H1 (cell line): ENCODE measurements at regions not wholly inside any gene's neighbourhood (a gene's known extent, or its start where the extent isn't known, plus 50 kb on each side); places are given as distances from the start of the nearest gene placed in this dataset.

ENCODE experiments used
- CTCF ChIA-PET: fragments of 300-600 bp; sonication (Branson Sonifier 250); formaldehyde crosslinking; loops from one replicate; lab custom pipeline; 2021; ENCODE audit not compliant: partially characterized antibody; lab: Charles Lee
- POLR2A ChIA-PET: fragments of 300-600 bp; sonication (Branson Sonifier 250); formaldehyde crosslinking; loops from one replicate; lab custom pipeline; 2021; ENCODE audit warnings: inconsistent platforms; ENCODE audit not compliant: partially characterized antibody; lab: Charles Lee
- DNase-seq, 2 experiments: peaks; one replicate each; pipeline versions ENCODE4 v3.0.0 to v3.0.0-alpha.2; 2010 to 2022; ENCODE audit warnings: low spot score in 2 of 2, low read depth in 1 of 2, mixed read lengths in 1 of 2
- FAIRE-seq: peaks from 2 replicates; lab custom pipeline; 2011; peaks lifted over from hg19 to GRCh38; lab: Jason Lieb, UNC
- H2AFZ ChIP-seq: 2 replicates; pipeline ENCODE4 v1.8.1; 2012; ENCODE audit warnings: low read length, inconsistent platforms
- H2AK5ac ChIP-seq: 2 replicates; pipeline ENCODE4 v1.6.1; 2013; ENCODE audit warnings: low read depth, low read length
- H2BK120ac ChIP-seq: replicated peaks from 2 replicates; pipeline ENCODE3; 2013; ENCODE audit warnings: low read depth, low read length, inconsistent platforms
- H2BK12ac ChIP-seq: 2 replicates; pipeline ENCODE4 v1.6.1; 2013; ENCODE audit warnings: low read depth, low read length
- H2BK15ac ChIP-seq: 2 replicates; pipeline ENCODE4 v1.6.1; 2013; ENCODE audit warnings: low read length
- H2BK20ac ChIP-seq: 2 replicates; pipeline ENCODE4 v1.6.1; 2013; ENCODE audit warnings: low read length
- H2BK5ac ChIP-seq: 2 replicates; pipeline ENCODE4 v1.6.1; 2013; ENCODE audit warnings: low read depth, low read length
- H3K14ac ChIP-seq: 2 replicates; pipeline ENCODE4 v1.6.1; 2013; ENCODE audit warnings: inconsistent platforms; ENCODE audit not compliant: insufficient read length
- H3K18ac ChIP-seq: 2 replicates; pipeline ENCODE4 v1.6.1; 2013; ENCODE audit warnings: low read length; ENCODE audit errors: extremely low read depth
- H3K23ac ChIP-seq: 2 replicates; pipeline ENCODE4 v1.6.1; 2013; ENCODE audit warnings: inconsistent platforms; ENCODE audit not compliant: insufficient read length
- H3K23me2 ChIP-seq: 2 replicates; pipeline ENCODE4 v1.6.1; 2013; ENCODE audit warnings: low read depth, low read length
- H3K27ac ChIP-seq: 2 replicates; pipeline ENCODE4 v1.6.1; 2011; ENCODE audit warnings: low read depth, low read length, inconsistent platforms
- H3K27me3 ChIP-seq, 4 experiments: replicated peaks in 1 of 4; 1 replicate in 1 of 4; 2 replicates in 3 of 4; pipeline versions ENCODE4 v1.6.1 to v1.8.1; 2011 to 2013; ENCODE audit warnings: low read length in 3 of 4, mild to moderate bottlenecking in 3 of 4, inconsistent platforms in 2 of 4, mixed read lengths in 2 of 4, moderate library complexity in 1 of 4; ENCODE audit not compliant: control insufficient read depth in 3 of 4, insufficient read depth in 3 of 4; ENCODE audit errors: extremely low read depth in 1 of 4
- H3K36me3 ChIP-seq, 4 experiments: 2 replicates each; pipeline versions ENCODE4 v1.6.1 to v1.8.1; 2011 to 2013; ENCODE audit warnings: mild to moderate bottlenecking in 4 of 4, low read length in 3 of 4, moderate library complexity in 2 of 4, control low read depth in 1 of 4, inconsistent platforms in 1 of 4; ENCODE audit not compliant: insufficient read depth in 4 of 4, control insufficient read depth in 2 of 4
- H3K4ac ChIP-seq: replicated peaks from 2 replicates; pipeline ENCODE3; 2013; ENCODE audit warnings: low read length, low read depth, mixed read lengths, inconsistent platforms; ENCODE audit not compliant: insufficient read length
- H3K4me1 ChIP-seq, 4 experiments: replicated peaks in 1 of 4; 1 replicate in 1 of 4; 2 replicates in 3 of 4; pipeline versions ENCODE4 v1.6.1 to v1.8.1; 2011 to 2013; ENCODE audit warnings: low read length in 3 of 4, inconsistent platforms in 2 of 4, mixed read lengths in 1 of 4; ENCODE audit not compliant: insufficient read depth in 4 of 4, control insufficient read depth in 3 of 4
- H3K4me2 ChIP-seq, 2 experiments: 2 replicates each; pipeline versions ENCODE4 v1.6.1 to v1.8.1; 2011 to 2013; ENCODE audit warnings: low read depth in 2 of 2, low read length in 2 of 2, control low read depth in 1 of 2, inconsistent platforms in 1 of 2, mild to moderate bottlenecking in 1 of 2; ENCODE audit not compliant: insufficient read depth in 1 of 2
- H3K4me3 ChIP-seq, 4 experiments: fragments of 200-600, 300-600 bp in 1 of 4; sonication (generic), shearing (Covaris generic), sonication (Bioruptor Twin) in 1 of 4; 2 replicates each; pipeline versions ENCODE4 v1.5.1 to v1.8.1; 2011 to 2016; ENCODE audit warnings: low read length in 4 of 4, low read depth in 3 of 4, control low read depth in 2 of 4, inconsistent platforms in 2 of 4, mild to moderate bottlenecking in 2 of 4, mixed read lengths in 1 of 4, moderate library complexity in 1 of 4; ENCODE audit not compliant: insufficient read depth in 2 of 4; ENCODE audit errors: extremely low read depth in 1 of 4
- H3K56ac ChIP-seq: replicated peaks from 2 replicates; pipeline ENCODE3; 2013; ENCODE audit warnings: low read depth, mild to moderate bottlenecking, mixed read lengths, low read length, inconsistent platforms; ENCODE audit not compliant: insufficient read length
- H3K79me1 ChIP-seq: 2 replicates; pipeline ENCODE4 v1.6.1; 2013; ENCODE audit warnings: low read depth, low read length, control low read depth
- H3K79me2 ChIP-seq, 2 experiments: 2 replicates each; pipeline versions ENCODE4 v1.6.1 to v1.8.1; 2012 to 2013; ENCODE audit warnings: low read length in 2 of 2, mild to moderate bottlenecking in 2 of 2, inconsistent platforms in 1 of 2; ENCODE audit not compliant: insufficient read depth in 2 of 2, control insufficient read depth in 1 of 2
- H3K9ac ChIP-seq, 4 experiments: replicated peaks in 1 of 4; 1 replicate in 1 of 4; 2 replicates in 3 of 4; pipeline versions ENCODE4 v1.6.1 to v1.8.1; 2011 to 2013; ENCODE audit warnings: low read depth in 3 of 4, low read length in 3 of 4, control low read depth in 2 of 4, mild to moderate bottlenecking in 2 of 4, moderate library complexity in 2 of 4, inconsistent platforms in 1 of 4; ENCODE audit errors: extremely low read depth in 1 of 4
- H3K9me3 ChIP-seq, 2 experiments: 2 replicates each; pipeline versions ENCODE4 v1.6.1 to v1.8.1; 2012 to 2013; ENCODE audit warnings: mild to moderate bottlenecking in 2 of 2, moderate library complexity in 2 of 2, control low read depth in 1 of 2, inconsistent platforms in 1 of 2, low read depth in 1 of 2, low read length in 1 of 2, mixed read lengths in 1 of 2; ENCODE audit not compliant: insufficient read depth in 2 of 2
- H4K20me1 ChIP-seq, 2 experiments: replicated peaks in 1 of 2; 2 replicates each; pipeline versions ENCODE3 to v1.8.1; 2011 to 2013; ENCODE audit warnings: inconsistent platforms in 2 of 2, low read length in 2 of 2, mild to moderate bottlenecking in 1 of 2; ENCODE audit not compliant: insufficient read depth in 2 of 2, control insufficient read depth in 1 of 2
- H4K5ac ChIP-seq: 2 replicates; pipeline ENCODE4 v1.6.1; 2013; ENCODE audit warnings: low read length, low read depth, mixed read lengths, inconsistent platforms; ENCODE audit not compliant: insufficient read length
- H4K8ac ChIP-seq: 2 replicates; pipeline ENCODE4 v1.8.0; 2013; ENCODE audit warnings: mild to moderate bottlenecking, moderate library complexity, low read length, inconsistent platforms; ENCODE audit not compliant: insufficient read depth; ENCODE audit errors: extremely low read depth
- H4K91ac ChIP-seq: replicated peaks from 2 replicates; pipeline ENCODE3; 2013; ENCODE audit warnings: low read length, mixed read lengths, inconsistent platforms; ENCODE audit not compliant: insufficient read length
- BRCA1 ChIP-seq: IDR thresholded peaks from 2 replicates; pipeline ENCODE4 v1.6.1; 2012; ENCODE audit warnings: low read depth, low read length, improper control_type of control experiment
- CHD2 ChIP-seq: IDR thresholded peaks from 2 replicates; pipeline ENCODE4 v1.6.1; 2012; ENCODE audit warnings: low read length, improper control_type of control experiment
- CTBP2 ChIP-seq: IDR thresholded peaks from 2 replicates; pipeline ENCODE4 v1.7.0; 2011; ENCODE audit warnings: borderline replicate concordance, mild to moderate bottlenecking, moderate library complexity, mixed read lengths, low read length; ENCODE audit not compliant: insufficient read depth, insufficient read length
- EGR1 ChIP-seq: IDR thresholded peaks from 2 replicates; pipeline ENCODE4 v1.6.1; 2011; ENCODE audit warnings: low read depth, low read length, borderline replicate concordance
- EP300 ChIP-seq, 2 experiments: IDR thresholded peaks; 1 replicate in 1 of 2; 2 replicates in 1 of 2; pipeline ENCODE4 v1.6.1; 2011 to 2012; ENCODE audit warnings: low read depth in 2 of 2, low read length in 2 of 2, mild to moderate bottlenecking in 2 of 2, borderline replicate concordance in 1 of 2, inconsistent platforms in 1 of 2, moderate library complexity in 1 of 2
- GTF2F1 ChIP-seq: IDR thresholded peaks from 2 replicates; pipeline ENCODE4 v1.6.1; 2012; ENCODE audit warnings: low read depth, low read length, improper control_type of control experiment, borderline replicate concordance
- KDM5A ChIP-seq: fragments of 200-600 bp; IDR thresholded peaks from 2 replicates; pipeline ENCODE4 v1.7.1; 2012; ENCODE audit warnings: mild to moderate bottlenecking, low read length, inconsistent platforms, mixed read lengths
- MAFK ChIP-seq: IDR thresholded peaks from 2 replicates; pipeline ENCODE4 v1.6.1; 2012; ENCODE audit warnings: low read depth, mild to moderate bottlenecking, improper control_type of control experiment, low read length
- NRF1 ChIP-seq: IDR thresholded peaks from 2 replicates; pipeline ENCODE4 v1.6.1; 2011; ENCODE audit warnings: mild to moderate bottlenecking, low read depth, low read length, improper control_type of control experiment
- SRF ChIP-seq: IDR thresholded peaks from 2 replicates; pipeline ENCODE4 v1.6.1; 2011; ENCODE audit warnings: mild to moderate bottlenecking, low read depth, low read length, moderate library complexity
- TAF1 ChIP-seq: IDR thresholded peaks from 2 replicates; pipeline ENCODE4 v1.6.1; 2011; ENCODE audit warnings: mild to moderate bottlenecking, low read depth, low read length
- TAF7 ChIP-seq: optimal IDR thresholded peaks from 2 replicates; pipeline ENCODE3; 2011; ENCODE audit warnings: low read depth, mild to moderate bottlenecking, inconsistent platforms, low read length, moderate library complexity, borderline replicate concordance
- WGBS, 2 experiments: shearing (Covaris generic) in 1 of 2; methylation state at CpG; one replicate each; pipeline versions ENCODE4 v1.1.6 to v1.1.7; 2013 to 2015; ENCODE audit warnings: low lambda C conversion rate in 2 of 2, mixed read lengths in 2 of 2, inconsistent platforms in 1 of 2, low coverage in 1 of 2, missing lambda C conversion rate in 1 of 2; ENCODE audit not compliant: insufficient replicate concordance in 2 of 2, insufficient coverage in 1 of 2, insufficient read length in 1 of 2; ENCODE audit errors: extremely low coverage in 1 of 2, missing lambda C conversion rate in 1 of 2; 5-methylcytosine and 5-hydroxymethylcytosine counted together
- TF ChIP-seq, protein P1 (sequence below), 3 experiments: IDR thresholded peaks; 1 replicate in 2 of 3; 2 replicates in 1 of 3; pipeline versions ENCODE4 v1.5.1 to v1.6.1; 2011; ENCODE audit warnings: low read length in 3 of 3, mild to moderate bottlenecking in 3 of 3, inconsistent platforms in 2 of 3, low read depth in 1 of 3, moderate library complexity in 1 of 3; ENCODE audit not compliant: insufficient read depth in 1 of 3; ENCODE audit errors: control extremely low read depth in 1 of 3

DNA sequence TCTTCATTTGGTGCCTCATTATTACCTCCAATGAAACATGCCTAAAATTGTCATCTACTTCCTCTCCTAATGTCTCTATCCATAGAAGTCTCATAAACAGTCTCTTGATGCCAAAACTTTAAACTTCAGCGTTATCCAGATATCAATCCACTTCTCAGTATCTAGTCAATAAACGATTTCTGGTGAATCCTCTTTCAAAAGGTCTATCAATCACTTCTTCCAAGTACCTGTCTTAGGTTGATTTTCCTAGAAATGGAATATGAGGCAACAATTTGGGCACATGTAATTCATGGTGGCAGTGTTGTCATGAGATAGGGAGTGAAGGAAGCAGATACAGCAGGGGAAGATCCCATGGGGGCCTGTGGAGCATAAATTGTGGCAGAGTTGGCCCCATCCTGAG is 348.5 kb upstream of the POU1F1 start:
- no peaks in the 10 kb centered on the region for H3K23me2 ChIP-seq
- no peak overlapping the region; the same call in 1 of the 2 replicates for H2AFZ ChIP-seq
- no peak overlapping the region for H2BK5ac ChIP-seq
- H3K79me2 ChIP-seq, result no peaks in the 10 kb centered on the region
- H2BK120ac ChIP-seq, result no peak overlapping the region
- H3K79me1 ChIP-seq, result no peaks in the 10 kb centered on the region
- no peak overlapping the region for H4K8ac ChIP-seq
- no peaks in the 10 kb centered on the region for H3K27me3 ChIP-seq
- H3K9me3 ChIP-seq, result no peaks in the 10 kb centered on the region
- H3K4ac ChIP-seq, result no peak overlapping the region
- no peak overlapping the region for H2BK15ac ChIP-seq
- ChIA-PET CTCF (no interaction called here), POLR2A (no interaction called here)
- DNase-seq, result no peak
- no peaks in the 10 kb centered on the region for H3K36me3 ChIP-seq
- H3K18ac ChIP-seq, result no peak overlapping the region
- no peaks in the 10 kb centered on the region for H4K20me1 ChIP-seq
- H2BK20ac ChIP-seq, result no peak overlapping the region
- WGBS, 2 experiments, result 83% methylated on average over 2 of the region's 2 CpGs; no CpG with 5 or more reads in 1 of the 2 experiments
- H3K4me3 ChIP-seq, result no peak overlapping the region
- H3K4me1 ChIP-seq, result no peaks in the 10 kb centered on the region
- H4K5ac ChIP-seq, result no peak overlapping the region
- H3K56ac ChIP-seq, result no peak overlapping the region
- no peak overlapping the region for H2BK12ac ChIP-seq
- H3K14ac ChIP-seq, result no peak overlapping the region
- no peak overlapping the region for H3K23ac ChIP-seq
- no peak overlapping the region for H3K27ac ChIP-seq
- no peak overlapping the region for H3K9ac ChIP-seq
- FAIRE-seq, result no peak
- H2AK5ac ChIP-seq, result no peak overlapping the region
- no peak overlapping the region for H4K91ac ChIP-seq
- H3K4me2 ChIP-seq, result no peak overlapping the region
- TF ChIP-seq CTBP2, result no peak
- TF ChIP-seq NRF1, result no peak
- no peak for TF ChIP-seq CHD2
- TF ChIP-seq, protein P1, sequence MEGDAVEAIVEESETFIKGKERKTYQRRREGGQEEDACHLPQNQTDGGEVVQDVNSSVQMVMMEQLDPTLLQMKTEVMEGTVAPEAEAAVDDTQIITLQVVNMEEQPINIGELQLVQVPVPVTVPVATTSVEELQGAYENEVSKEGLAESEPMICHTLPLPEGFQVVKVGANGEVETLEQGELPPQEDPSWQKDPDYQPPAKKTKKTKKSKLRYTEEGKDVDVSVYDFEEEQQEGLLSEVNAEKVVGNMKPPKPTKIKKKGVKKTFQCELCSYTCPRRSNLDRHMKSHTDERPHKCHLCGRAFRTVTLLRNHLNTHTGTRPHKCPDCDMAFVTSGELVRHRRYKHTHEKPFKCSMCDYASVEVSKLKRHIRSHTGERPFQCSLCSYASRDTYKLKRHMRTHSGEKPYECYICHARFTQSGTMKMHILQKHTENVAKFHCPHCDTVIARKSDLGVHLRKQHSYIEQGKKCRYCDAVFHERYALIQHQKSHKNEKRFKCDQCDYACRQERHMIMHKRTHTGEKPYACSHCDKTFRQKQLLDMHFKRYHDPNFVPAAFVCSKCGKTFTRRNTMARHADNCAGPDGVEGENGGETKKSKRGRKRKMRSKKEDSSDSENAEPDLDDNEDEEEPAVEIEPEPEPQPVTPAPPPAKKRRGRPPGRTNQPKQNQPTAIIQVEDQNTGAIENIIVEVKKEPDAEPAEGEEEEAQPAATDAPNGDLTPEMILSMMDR (IDR thresholded peaks at IDR 0.05; ENCODE audit: control extremely low read depth in 1 of 3, insufficient read depth in 1 of 3, low read depth in 1 of 3, low read length in 3 of 3), result no peak
- TF ChIP-seq SRF, result no peak
- no peak for TF ChIP-seq BRCA1
- TF ChIP-seq TAF1, result no peak
- no peak for TF ChIP-seq EGR1
- TF ChIP-seq KDM5A, result no peak
- no peak for TF ChIP-seq EP300 (IDR thresholded peaks at IDR 0.05; ENCODE audit: borderline replicate concordance in 1 of 2, low read depth in 2 of 2, low read length in 2 of 2)
- TF ChIP-seq MAFK, result no peak
- TF ChIP-seq GTF2F1, result no peak
- TF ChIP-seq TAF7, result no peak
